ENCODE measurements at regions not wholly inside any gene's neighbourhood (a gene's known extent, or its start where the extent isn't known, plus 50 kb on each side); places are given as distances from the start of the nearest gene placed in this dataset.

DNA sequence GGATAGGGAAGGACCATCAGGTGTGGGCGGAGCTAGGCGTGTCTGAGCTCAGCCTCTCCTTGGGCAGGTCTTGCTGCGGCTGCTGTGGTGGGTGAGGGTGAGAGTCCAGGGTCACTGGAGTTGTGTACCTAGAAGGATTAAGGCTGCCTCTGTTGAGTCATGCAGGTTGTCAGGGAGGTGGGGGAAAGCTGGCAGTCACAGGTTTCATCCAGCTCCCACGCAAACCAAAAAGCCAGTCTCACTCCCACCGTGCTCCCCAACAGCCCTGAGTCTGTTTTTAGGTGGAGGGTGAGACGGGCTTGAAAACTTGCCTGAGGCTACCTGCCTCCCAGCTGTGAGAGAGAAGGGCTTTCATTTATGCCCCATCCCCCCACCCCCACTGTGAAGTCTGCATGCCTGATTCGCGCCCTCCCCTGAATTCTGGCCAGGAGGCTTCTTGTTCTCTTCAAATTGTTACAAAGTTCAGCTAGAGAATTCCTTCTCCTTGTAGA is 161.5 kb downstream of the MYLK4 start:
- TF ChIP-seq, protein P1, sequence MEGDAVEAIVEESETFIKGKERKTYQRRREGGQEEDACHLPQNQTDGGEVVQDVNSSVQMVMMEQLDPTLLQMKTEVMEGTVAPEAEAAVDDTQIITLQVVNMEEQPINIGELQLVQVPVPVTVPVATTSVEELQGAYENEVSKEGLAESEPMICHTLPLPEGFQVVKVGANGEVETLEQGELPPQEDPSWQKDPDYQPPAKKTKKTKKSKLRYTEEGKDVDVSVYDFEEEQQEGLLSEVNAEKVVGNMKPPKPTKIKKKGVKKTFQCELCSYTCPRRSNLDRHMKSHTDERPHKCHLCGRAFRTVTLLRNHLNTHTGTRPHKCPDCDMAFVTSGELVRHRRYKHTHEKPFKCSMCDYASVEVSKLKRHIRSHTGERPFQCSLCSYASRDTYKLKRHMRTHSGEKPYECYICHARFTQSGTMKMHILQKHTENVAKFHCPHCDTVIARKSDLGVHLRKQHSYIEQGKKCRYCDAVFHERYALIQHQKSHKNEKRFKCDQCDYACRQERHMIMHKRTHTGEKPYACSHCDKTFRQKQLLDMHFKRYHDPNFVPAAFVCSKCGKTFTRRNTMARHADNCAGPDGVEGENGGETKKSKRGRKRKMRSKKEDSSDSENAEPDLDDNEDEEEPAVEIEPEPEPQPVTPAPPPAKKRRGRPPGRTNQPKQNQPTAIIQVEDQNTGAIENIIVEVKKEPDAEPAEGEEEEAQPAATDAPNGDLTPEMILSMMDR (IDR thresholded peaks at IDR 0.05) = no peak
- peaks cover 4% of the 10 kb centered on the region for H3K9me3 ChIP-seq
- intact Hi-C loops (cut with DNase I) = no loop called here
- ATAC-seq (no peak), DNase-seq (no peak)
- no peaks in the 10 kb centered on the region for H3K36me3 ChIP-seq (ENCODE audit: insufficient read depth in 1 of 2, low read depth in 1 of 2)
- no peak overlapping the region for H3K4me3 ChIP-seq
- no peaks in the 10 kb centered on the region for H3K27me3 ChIP-seq (ENCODE audit: insufficient read depth in 3 of 3, low read length in 2 of 3)
- no peaks in the 10 kb centered on the region for H3K4me1 ChIP-seq
- 93 to 95% (median 94%) methylated on average over 8 of the region's 8 CpGs for WGBS, 3 donors
- H3K27ac ChIP-seq = no peak overlapping the region

DNA sequence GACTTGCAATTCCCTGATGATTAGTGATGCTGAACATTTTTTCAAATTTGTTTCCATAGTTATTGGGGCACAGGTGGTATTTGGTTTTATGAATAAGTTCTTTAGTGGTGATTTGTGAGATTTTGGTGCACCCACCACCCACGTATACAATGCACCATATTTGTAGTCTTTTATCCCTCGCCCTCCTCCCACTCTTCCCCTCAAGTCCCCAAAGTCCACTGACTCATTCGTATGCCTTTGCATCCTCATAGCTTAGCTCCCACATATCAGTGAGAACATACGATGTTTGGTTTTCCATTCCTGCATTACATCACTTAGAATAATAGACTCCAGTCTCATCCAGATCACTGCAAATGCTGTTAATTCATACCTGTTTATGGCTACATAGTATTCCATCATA is 167.3 kb downstream of the MYLK4 start:
- Histone ChIP-seq H3K27me3 (ENCODE audit: insufficient read depth in 3 of 3, low read length in 2 of 3) (no peaks in the 10 kb centered on the region), H3K9me3 (peaks cover 4% of the 10 kb centered on the region), H3K4me1 (no peaks in the 10 kb centered on the region), H3K36me3 (ENCODE audit: insufficient read depth in 1 of 2, low read depth in 1 of 2) (no peaks in the 10 kb centered on the region), H3K4me3 (no peak overlapping the region), H3K27ac (no peak overlapping the region)
- intact Hi-C loops (cut with DNase I) = no loop called here
- TF ChIP-seq, protein P1 (IDR thresholded peaks at IDR 0.05) = no peak
- DNase-seq = no peak
- no peak for ATAC-seq
- 69 to 81% (median 80%) methylated on average over 4 of the region's 4 CpGs for WGBS, 3 donors

DNA sequence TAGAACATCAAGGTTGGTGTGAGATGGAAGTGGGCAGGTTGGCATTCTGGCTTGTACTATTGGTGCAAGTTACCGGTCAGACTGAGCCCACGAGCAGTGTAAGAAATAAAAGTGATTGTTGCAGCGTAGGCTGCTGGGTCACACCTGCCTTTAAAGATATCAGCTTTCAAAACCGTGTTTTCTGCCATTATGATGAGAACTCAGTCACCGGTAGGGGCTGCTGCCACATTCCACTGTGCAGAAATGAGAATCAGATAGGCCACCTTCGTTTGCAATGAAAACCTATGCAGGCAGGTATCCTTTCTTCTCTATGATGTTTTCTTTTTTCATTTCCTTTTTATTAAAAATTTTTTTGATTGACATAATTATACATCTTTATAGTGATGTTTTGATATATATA is 168.5 kb downstream of the MYLK4 start:
- 46 to 61% (median 48%) methylated on average over 6 of the region's 6 CpGs for WGBS, 3 donors
- intact Hi-C loops (cut with DNase I) = no loop called here
- Histone ChIP-seq H3K4me1 (no peaks in the 10 kb centered on the region), H3K27ac (no peak overlapping the region), H3K4me3 (no peak overlapping the region), H3K27me3 (ENCODE audit: insufficient read depth in 3 of 3, low read length in 2 of 3) (no peaks in the 10 kb centered on the region), H3K9me3 (peaks cover 4% of the 10 kb centered on the region), H3K36me3 (ENCODE audit: insufficient read depth in 1 of 2, low read depth in 1 of 2) (no peaks in the 10 kb centered on the region)
- no peak for DNase-seq
- TF ChIP-seq, protein P1 (IDR thresholded peaks at IDR 0.05) = no peak
- ATAC-seq = no peak

DNA sequence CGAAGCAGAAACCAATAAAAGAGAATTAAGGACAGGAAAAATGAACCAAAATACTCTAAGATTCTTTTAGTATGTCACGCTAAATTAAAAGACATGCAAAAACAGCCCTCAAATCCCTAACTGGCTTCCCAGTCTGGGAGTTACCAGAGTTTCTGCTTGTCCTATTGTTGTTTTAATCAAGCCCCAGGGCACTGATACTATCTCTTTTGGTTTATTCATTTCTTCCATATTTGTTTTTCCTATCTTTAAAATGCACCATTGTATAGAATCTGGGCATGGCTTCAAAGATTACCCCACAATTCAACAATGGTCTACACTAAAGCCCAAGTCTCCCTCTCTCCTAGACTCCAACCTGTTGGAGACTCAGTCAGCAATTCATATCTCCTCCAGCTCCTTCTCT is 169.1 kb downstream of the MYLK4 start:
- Histone ChIP-seq H3K9me3 (peaks cover 4% of the 10 kb centered on the region), H3K4me1 (no peaks in the 10 kb centered on the region), H3K27me3 (ENCODE audit: insufficient read depth in 3 of 3, low read length in 2 of 3) (no peaks in the 10 kb centered on the region), H3K27ac (no peak overlapping the region), H3K36me3 (ENCODE audit: insufficient read depth in 1 of 2, low read depth in 1 of 2) (no peaks in the 10 kb centered on the region), H3K4me3 (no peak overlapping the region)
- TF ChIP-seq, protein P1 (IDR thresholded peaks at IDR 0.05) = no peak
- DNase-seq = no peak
- intact Hi-C loops (cut with DNase I) = no loop called here
- 91 to 95% (median 91%) methylated on average over 2 of the region's 2 CpGs for WGBS, 3 donors
- ATAC-seq = no peak

DNA sequence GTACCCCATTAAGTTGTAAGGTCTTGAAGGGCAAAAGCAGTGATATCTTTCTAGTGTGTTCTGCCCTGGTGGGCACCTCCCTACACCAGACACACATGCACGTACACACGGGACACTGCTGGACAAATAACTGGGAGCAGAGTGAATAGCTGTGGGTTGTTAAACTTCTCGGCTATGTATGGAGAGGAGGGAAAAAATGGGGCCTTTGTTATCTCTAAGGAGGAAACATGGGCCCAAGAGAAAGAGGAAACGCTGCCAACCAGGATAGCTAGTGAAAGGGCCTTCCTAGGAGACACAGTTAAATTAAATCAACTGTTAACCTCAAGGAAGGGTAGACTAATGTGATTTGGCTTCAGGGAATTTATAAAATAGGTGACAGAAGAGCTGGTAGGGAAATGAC is 169.7 kb downstream of the MYLK4 start:
- TF ChIP-seq, protein P1 (IDR thresholded peaks at IDR 0.05) = no peak
- no peaks in the 10 kb centered on the region for H3K4me1 ChIP-seq
- intact Hi-C loops (cut with DNase I) = no loop called here
- no peaks in the 10 kb centered on the region for H3K36me3 ChIP-seq (ENCODE audit: insufficient read depth in 1 of 2, low read depth in 1 of 2)
- H3K27ac ChIP-seq = no peak overlapping the region
- H3K27me3 ChIP-seq (ENCODE audit: insufficient read depth in 3 of 3, low read length in 2 of 3) = no peaks in the 10 kb centered on the region
- no peak for DNase-seq
- 65 to 73% (median 72%) methylated on average over 4 of the region's 4 CpGs for WGBS, 3 donors
- H3K4me3 ChIP-seq = no peak overlapping the region
- no peak for ATAC-seq
- H3K9me3 ChIP-seq = peaks cover 4% of the 10 kb centered on the region

Measured in psoas muscle (tissue), 7 donors.